ENCODE measurements at regions not wholly inside any gene's neighbourhood (a gene's known extent, or its start where the extent isn't known, plus 50 kb on each side); places are given as distances from the start of the nearest gene placed in this dataset.

DNA sequence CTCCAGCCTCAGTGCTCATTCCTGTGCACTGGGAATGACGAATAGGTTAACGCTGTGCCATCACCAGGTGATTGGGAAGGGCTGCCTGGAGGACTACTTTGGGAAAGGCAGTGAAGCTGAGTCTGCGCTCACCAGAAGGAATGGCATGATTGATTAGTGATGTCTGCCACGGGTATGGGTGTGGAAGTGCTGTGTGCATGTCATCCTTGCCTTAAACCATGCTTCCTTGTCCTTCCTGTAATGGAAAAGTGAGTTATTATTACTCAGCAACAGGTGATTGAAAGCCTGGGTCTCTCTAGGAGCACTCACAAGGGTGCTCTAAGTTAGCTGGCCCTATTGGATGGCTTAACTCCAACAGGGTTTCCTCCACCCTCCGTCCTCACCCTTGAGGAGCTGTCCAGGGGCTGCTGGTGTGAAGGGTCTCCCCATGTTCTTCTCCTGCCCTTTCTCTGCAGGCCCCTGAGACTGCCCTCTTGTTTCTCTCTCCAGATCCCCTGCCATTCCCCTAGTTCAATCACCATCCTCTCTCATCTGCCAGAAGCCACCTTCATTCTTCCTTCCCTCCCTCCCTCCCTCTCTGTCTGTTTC is 121.9 kb upstream of the NECTIN1 start:
- DNase-seq: no peak

DNA sequence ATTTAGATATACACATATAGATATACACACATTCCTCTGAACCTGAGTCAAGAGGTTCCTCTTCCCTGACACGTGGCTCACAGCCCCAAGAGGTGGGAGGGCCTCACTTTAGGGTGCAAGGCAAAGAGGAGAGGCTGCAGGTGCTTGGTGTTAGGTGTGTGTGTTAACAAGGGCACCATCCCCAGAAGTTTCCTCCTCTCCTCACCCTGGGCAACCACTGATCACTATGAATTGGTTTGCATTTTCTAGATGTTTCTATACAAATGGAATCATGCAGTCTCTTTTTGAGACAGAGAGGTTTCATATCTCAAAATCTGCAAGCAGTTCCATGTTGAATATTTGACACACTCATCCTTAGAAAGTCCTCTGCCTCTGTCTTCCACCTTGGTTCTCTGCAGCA is 120.9 kb upstream of the NECTIN1 start:
- DNase-seq: no peak

DNA sequence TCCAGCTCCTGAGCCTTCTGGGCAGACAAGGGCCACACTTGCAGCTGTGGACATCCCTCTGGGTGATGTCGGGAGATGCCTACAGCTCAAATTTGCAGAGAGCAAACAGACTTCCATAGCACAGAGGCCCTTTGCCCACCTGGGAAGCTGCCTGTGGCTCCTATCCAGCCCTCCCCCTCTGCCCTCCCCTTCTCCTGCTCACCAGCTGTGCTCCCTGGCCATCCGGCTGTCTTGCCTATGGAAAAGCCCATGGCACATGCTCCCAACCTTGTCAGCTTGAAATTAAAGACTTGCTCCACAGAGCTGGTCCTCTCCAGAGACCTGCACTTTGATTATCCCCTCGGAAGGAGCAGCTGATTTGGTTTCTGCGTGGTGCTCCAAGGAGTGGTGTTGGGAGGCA is 118.9 kb upstream of the NECTIN1 start:
- no peak for DNase-seq

DNA sequence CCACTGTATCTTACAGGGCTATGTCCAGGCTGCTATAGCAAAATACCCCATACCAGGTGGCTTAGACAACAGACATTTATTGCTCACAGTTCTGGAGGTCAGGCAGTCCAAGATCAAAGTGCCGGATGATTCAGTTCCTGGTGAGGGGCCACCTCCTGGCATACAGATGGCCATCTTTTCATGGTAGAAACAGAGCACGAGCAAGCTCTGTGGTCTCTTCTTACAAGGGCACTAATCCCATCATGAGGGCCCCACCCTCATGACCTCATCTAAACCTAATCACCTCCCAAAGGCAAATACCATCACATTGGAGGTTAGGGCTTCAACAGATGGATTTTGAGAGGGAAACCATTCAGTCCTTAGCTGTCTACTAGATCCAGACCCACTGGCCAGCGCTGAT is 117.4 kb upstream of the NECTIN1 start:
- DNase-seq: no peak

DNA sequence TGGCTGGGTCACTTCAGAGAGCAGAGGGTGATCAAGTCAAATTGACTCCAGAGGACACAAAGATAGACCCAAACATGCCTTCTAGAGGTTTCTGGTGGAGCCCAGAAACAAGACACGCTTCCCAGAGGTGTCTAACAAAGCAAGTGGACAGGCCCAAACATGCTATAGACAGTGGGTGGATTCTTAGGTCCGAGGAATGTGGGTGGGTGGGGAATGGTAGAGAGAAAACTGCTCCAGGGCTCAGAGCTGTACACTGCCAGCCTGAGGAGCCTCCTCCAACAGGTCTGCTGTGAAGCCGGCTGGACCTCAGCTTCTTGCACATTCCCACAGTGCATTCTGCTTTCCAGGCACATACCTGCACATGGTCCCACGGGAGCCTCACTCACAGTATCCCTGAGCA is 116.8 kb upstream of the NECTIN1 start:
- DNase-seq: no peak

DNA sequence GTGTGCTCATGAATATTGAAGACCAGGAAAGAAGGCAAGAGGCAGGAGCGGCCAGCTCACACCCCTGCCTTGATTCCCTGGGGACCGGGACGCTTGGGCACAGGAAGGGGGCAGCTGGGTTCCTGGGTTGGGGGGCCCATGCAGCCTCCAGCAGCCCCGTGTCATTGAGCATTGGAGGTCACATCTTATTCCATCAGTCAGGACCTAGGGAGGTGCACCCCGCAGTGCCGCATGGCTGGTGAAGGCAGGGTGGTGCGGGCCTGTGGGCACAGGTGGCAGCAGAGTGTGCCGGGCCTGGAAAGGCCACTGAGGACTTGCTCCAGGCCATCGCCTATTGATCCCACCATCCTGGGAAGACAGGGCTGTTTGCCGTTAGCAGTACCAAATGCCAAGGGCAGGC is 116.3 kb upstream of the NECTIN1 start:
- no peak for DNase-seq

DNA sequence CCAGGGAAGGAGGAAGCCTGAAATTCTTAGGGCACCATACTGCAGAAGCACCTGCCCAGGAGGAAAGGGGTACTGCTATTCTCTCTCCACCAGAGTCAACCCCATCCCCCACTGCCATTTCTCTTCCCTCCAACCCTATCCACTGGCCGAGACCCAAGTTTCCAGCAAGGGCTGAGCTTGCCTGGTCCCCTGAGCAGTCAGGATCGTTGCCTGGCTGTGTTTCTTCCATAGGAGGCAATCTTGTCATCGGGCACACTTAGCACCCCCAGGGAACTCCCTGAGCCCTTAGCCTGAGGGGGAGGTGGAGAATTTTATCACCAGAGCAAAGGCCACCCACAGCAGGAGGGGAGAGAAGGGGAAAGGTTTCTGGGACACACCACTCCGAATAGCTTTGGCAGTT is 115.8 kb upstream of the NECTIN1 start:
- DNase-seq: no peak

DNA sequence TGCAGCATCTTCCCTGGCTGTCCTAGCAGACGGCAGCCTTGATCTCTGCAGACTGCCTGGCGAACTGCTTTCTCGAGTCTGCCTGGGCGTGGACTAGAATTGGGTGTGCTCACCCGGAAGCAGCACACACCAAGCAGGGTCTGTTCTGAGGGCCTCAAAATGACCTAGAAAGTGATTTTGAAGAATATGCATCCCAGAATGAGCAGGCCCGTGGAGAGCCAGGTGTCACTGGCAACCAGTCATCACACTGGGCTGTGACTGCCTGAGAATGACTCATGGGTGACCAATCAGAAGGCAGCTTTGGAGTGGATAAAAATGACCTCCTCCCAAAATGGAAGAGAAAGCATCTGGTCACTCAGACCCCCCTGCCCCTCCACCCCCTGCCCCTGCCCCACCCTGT is 114.9 kb upstream of the NECTIN1 start:
- DNase-seq: no peak

DNA sequence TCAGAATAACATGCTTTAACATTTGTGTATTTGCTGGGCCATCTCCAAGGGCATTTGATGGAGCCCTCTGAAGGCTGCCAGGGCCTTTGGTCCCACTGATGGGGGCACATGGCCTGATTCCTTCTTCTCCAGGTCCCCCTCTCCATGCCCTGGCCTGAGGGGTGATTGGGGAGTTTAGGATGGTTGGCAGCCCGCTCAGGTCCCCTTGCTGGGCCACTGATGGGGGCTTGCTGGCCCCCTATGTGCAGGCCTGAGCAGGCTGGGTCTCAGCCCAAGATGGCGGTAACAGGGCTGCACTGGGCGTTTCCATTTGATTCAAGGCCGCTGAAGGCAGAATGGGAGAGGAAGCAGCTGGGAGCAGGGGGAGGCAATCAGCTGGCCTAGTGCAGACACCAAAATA is 113.7 kb upstream of the NECTIN1 start:
- no peak for DNase-seq

DNA sequence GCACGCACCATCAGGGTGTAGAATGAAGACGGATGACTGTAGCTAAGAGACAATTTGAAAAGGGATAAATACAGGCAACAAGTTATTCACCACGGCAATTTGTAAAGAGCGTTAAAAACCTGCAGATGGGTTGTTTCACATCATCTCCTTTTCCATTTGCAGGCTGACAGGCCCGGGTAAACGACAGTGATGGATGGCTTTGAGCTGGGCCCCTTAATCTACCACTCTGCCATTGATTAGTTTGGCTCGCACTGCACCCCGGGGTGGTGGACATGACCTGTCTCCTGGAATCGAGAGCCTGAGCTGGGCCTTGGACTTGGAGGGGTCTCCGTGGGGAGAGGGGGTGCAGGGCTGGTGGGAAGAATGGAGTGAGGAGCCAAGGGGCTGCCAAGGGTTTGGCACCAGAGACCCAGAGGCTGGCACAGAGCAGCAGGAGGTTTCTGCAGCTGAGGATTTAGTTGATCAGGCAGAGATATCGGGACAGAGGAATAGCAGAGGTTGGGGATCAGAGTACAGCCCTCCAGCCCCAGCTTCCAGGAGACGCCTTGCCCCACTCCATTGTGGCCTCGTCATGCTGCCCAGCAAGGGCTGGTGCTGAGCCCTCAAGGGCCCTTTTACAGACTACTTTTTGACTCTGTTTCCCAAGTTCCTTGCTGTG is 110.6 kb upstream of the NECTIN1 start:
- DNase-seq: no peak

DNA sequence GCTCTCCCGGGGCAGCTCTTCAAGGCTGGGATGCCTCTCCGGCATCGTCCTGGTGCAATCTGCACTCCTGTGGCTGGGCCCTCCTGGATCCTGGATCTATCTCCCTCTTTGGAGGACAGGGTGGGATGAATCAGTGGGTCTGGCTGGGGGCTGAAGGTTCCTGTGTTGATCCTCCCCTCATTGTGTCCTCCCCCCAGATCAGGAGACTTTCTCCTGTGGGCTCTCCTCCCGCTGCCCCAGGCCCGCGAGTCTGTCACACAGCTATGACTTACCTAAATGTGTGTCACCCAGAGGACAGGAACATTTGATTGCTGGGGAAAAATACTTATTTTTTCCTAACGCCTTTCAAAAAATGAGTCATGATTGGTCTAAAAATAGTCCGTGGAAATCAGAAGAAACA is 106.8 kb upstream of the NECTIN1 start:
- no peak for DNase-seq

DNA sequence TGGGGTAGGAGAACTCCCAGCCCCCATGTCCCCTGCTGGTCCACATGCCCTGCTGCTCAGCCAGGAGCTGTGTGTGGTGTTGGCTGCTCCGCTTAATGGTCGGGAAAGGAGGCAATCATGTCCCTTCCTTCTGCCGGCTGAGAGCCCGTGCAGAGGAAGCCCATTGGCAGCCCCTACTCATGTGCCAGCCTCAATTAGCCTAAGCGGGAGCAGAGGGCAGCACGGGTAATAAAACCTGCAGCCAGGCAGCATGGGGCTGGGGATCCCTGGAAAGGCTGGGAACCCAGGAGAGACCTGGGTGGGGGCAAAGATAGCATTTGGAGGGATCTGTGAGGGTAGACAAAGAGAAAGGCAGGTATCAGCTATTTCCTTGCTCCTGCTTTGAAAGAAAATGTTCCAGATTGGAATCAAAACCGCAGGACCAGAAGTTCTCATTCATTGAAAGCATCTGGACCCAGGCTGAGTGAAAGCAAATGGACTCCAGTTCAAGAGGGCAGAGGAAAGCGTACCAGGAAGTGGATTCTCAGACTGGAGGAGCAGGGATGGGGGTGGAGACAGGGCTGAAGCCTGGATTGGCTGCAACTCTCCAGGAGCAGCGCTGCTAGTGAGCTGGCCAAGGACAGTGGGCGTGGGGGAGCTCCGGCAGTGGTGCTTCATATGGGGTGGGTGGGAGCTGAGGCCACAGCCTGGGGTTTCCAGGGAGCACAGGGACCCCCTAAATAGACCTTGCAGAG is 103.4 kb upstream of the NECTIN1 start:
- peak; percentile 77 for DNase-seq

DNA sequence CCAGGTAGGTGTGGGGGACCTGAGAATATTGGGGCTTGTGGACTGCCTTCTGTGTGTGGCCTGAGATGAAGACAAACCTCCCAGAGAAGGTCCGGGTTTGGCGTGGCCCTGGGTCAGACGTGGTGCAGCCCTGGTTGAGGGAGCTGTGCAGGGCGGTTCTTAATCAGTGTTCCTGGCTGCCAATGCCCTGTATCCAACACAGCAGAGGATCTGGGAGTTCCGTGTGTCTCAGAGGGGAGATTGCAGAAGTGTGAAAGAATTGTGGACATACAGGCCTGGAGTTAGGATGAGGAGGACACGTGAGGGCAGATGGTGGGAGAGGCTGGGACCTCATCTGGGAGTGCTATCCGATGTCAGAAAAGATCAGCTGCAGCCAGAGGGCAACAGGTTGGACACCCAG is 102.0 kb upstream of the NECTIN1 start:
- no peak for DNase-seq

DNA sequence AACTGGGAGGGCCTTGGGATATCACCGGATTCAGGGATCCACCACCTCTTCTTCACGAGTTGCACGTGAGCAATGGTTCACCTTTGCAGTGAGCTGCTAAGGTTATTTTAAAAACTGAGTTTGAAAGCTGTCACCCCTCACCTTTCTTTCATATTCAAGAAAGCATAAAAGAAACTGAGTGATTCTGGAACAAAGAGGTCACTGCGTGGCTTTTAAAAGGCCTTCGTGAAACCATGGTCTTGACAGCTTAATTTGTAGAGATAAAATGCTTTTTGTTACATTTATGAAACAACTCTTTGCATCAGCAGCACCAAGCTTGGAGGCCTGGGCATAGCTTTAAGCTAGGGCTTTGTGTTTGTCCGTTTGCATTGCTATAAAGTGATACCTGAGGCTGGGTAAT is 101.4 kb upstream of the NECTIN1 start:
- DNase-seq: no peak

DNA sequence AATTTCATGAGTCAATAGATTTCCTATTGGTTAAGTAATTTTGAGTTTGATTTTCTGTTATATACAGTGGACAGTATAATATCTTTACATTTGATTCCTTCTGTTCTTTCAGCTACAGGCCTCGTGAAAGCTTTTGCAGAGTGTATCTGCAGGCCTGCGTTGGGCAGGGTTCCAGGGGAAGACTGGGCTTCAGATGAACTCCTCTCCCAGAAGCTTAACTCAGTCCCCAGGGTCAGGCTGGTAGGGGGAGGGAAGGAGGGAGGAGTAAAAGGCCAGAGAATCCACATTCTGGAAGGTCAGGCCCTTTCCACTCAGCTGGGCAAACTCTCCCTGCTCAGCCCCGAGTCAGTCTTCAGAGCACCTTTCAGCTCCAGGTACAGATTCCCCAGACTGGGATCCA is 100.4 kb upstream of the NECTIN1 start:
- no peak for DNase-seq

DNA sequence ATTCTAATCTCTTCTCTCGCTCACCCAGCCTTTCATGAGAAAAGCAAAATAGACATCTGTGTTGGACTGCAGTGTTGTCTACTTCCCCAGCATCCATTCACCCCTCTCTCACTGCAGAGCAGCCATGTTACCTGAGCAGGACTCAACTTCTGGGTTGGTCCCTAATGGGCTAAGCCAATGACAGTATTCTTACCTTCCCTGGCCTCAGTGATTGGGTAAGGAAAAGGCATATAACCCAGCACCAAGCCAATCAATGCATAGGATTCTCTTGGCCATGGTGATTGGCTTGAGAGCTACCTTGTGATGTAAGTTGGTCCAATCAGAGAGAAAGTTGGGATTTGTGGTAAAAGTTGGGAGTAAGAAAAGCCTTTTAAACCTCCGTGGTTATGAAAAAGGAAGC is 99.8 kb upstream of the NECTIN1 start:
- DNase-seq: no peak

DNA sequence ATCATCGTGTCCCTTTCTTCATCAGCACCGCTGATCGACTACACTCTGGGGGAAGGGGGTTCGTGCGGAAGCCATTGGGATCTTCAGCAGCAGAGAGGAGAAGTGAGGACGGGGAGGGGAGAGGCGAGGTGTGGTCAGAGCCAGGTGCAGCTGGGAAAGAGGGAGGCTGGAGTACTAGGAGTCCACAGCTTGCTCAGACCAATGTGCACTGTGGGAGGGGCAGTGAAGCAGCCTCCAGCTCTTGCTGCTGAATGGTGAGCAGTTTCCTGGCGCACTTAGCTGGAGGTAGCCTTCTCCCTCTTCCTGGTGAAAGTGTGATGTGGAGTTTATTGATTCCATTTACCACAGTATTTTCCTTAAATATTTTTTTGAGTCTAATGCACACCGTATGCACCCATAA is 99.0 kb upstream of the NECTIN1 start:
- DNase-seq: no peak

DNA sequence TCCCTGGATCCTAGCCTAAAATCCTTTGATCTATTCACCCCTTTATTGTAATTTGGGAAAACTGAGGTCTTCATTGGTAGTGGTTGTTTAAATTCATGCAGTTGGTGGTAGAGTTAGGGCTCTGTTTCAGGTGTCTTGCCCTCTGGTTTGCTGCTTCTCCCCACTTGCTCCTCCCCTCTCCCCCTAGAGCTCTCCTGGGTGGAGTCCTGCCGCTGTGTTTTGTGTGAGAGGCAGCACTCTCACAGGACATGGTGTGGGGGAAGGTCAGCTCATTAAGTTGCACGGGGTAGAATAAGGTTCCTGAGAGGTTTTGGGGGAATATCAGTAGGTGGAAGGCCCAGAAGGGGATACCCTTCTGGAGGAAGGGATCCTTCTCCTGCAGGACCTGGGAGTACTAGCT is 98.1 kb upstream of the NECTIN1 start:
- no peak for DNase-seq

DNA sequence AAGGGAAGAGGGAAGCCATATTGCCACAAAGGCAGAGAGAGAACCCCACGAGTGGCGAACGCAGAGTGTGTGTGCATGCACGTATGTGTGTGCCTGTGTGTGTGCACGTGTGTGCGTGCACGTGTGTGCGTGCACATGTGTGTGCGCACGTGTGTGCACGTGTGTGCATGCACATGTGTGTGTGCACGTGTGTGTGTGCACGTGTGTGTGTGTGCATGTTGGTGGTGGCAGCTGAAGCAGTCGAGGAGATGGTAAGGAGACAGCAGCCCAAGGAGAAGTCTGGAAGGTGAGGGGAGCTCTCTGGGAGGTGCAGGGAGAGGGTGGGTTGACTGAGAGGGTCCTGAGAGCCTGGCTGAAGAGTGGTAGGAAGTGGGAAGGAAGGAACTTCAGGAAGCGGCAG is 94.1 kb upstream of the NECTIN1 start:
- no peak for DNase-seq

DNA sequence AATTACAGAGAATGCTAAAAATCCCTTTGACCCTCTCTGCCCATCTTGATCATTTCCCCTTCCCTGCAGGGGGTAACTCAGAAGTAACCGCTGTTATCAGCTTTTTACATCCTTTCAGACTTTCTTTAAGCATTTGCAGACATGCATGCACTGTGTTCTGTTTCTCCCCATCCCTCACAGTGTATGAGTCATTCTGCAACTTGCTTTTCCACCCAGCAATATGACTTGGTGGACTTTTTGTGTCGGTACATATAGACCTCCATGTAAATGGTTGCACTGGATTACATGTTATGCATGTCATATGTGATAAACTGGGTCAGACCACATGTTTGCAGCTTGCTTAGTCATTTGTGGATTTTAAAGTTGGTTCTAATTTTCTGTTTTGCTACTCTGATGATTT is 87.7 kb upstream of the NECTIN1 start:
- peak; percentile 37 for DNase-seq

DNA sequence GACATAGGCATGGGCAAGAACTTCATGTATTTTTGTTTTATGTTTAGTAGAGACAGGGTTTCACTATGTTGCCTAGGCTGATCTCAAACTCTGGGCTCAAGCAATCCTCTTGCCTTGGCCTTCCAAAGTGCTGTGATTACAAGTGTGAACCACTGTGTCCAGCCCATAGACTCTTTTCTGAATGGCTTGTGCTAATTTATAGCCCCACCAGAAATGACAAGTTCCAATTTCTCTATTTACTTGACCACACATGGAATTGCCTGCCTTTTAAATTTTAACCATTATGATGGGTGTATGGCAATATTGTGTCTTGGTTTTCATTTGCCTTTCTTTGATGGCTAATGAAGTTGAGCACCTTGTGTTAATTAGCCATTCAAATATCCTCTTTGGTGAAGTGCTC is 85.8 kb upstream of the NECTIN1 start:
- DNase-seq: no peak

DNA sequence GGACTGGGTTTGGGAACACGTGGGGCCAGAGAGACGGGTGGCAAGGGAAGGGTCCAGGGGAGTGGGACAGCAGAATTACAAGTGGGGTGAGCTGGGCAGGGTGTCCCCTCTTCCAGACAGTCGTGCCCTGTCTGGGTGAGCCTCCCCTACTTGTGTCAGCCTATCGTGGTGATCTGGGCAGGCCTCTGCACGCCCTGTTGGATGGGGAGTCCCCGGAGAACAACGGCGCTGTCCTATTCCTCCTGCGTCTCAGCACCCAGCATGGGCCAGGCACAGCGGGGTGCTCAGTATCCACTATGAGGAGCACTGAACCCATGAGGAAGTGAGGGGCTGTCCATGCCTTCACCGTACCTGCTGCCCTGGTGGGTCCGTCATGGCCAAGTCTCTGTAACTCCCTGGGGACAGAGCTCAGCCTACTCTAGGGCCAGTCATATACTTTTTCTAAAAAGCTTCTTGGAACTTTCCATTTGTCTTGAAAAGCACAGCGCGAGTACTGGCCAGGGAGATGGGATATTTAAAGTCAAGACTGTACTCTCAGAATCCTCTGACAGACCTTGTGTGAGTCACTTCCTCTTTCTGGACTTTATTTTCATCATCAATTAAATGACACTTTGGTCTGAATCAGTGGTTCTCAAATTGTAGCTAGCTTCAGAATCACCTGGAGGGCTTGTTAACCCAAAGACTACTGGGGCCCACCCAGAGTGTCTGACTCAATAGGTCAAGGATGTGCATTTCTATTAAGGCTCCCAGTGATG is 81.7 kb upstream of the NECTIN1 start:
- DNase-seq: no peak

DNA sequence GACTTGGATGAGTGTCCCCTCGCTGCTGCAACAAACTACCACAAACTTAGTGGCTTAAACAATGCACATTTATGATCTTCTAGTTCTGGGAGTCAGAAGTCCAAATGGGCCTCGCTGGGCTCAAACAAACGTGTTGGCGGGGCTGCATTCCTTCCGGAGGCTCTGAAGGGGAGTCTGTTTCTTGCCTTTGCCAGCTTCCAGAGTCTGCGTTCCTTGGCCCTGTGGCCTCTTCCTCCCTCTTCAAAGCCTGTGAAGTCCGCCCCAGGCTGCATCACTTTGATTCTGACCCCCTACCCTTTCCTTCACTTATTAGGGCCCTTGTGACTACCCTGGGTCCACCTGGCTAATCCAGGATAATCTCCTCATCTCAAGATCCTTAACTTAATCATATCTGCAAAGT is 80.3 kb upstream of the NECTIN1 start:
- DNase-seq: no peak

Data from fibroblast of upper back skin (primary cell).